HG02973 (cell line): ENCODE measurements at regions not wholly inside any gene's neighbourhood (a gene's known extent, or its start where the extent isn't known, plus 50 kb on each side); places are given as distances from the start of the nearest gene placed in this dataset.
"Not testable (repeated sequence)": the region's sequence is repeated elsewhere in the genome, so short reads cannot be mapped to it uniquely, and the experiment has no call there.

Source experiments
- ATAC-seq: cut with Tn5 transposase; IDR thresholded peaks from one replicate; pipeline ENCODE4 v1.9.1; 2021; ENCODE audit warnings: moderate library complexity; ENCODE audit not compliant: unreplicated experiment

DNA sequence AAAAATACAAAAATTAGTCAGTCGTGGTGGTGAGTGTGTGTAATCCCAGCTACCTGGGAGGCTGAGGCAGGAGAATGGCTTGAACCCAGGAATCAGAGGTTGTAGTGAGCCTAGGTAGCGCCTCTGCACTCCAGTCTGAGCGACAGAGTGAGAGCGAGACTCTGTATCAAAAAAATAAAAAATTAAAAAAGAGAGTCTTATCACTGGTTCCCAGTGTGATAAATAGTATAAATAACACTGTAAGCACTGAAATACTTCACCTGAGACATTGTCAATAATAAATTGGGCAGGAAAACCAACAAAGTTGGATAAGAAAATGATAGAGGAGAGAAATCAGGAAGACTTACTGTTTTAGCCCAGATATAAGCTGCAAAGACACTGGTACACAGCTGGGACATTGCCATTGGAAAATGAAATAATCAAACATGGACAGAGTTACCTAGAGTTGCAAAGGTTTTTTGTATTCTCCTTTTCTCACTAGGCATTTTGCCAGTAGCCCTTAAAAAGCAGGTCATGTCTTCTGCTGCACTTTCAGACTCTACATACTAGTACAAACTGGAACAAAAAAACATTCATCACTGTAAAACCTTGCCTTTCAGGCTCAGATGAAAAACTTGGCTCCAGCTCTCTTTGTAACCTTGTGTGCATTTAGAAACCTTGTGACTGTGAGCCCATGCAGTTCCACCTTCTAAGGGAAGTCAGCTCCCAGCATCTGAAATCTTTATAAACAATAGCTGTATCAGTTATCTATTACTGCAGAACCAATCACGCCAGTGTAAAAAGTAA is 55.0 kb upstream of the PPP1R2C start:
- no peak for ATAC-seq

DNA sequence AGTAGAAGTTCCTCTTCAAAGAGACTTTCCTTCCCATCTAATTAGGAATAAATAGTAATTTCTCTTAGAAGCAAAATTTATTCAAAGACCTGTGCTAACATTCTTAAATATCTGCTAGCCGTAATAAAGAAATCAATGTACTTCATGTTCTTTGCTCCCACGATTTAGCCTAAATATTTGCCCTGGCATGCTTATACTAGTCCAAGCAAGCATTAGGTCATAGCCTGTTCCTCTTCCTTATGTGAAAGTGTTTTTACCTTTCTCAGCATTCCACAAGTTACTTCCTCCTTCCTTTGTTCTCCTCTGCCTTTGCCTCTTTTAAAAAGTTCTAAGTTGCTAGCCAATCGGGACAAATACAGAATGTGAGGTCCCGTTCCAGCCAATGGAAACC is 55.6 kb upstream of the PPP1R2C start:
- ATAC-seq, result not testable (repeated sequence)

DNA sequence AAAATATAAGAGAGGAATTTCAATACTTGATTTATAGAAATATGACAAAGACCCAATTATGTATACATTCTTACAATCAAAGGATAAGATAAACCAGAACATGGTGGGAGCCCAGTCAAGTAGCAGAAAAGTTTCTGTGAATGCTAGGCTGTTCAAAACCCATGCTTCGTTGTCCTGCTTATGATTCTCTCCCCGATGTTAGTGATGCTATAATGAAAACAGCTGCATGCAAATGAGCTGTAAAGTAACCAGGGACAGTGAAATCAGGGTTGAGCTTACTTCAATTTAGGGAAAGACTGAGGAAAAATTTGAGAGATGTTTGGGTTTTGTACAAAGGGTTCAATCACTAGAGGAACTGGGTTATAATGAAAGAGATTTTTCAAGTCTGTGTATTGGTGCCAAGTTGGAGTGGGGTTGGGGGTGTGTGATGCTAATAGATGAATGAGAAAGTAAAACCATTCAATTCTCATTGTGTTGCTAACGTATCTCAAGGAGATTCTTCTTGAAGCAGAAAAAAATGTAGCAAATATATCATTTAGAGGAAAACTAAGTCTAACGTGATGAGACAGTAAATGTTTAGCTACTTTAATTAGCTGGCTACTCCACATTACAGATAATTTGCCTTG is 59.3 kb upstream of the PPP1R2C start:
- ATAC-seq, result no peak

GRCh38 chrX:42837747-42838146 is 59.8 kb upstream of the PPP1R2C start:
- ATAC-seq, result peak; percentile 82

DNA sequence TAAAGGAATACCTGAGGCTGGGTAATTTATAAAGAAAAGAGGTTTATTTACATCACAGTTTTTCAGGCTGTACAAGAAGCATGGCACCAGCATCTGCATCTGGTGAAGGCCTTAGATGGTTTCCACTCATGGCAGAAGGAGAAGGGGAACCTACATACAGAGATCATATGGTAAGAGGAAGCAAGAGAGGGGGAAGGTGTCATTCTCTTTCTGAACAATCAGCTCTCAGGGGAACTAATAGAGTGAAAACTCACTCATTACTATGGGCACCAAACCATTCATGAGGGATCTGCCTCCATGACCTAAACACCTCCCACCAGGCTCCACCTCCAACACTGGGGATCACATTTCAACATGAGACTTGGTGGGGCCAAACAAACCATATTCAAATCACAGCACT is 61.7 kb upstream of the PPP1R2C start:
- no peak for ATAC-seq

GRCh38 chrX:42846741-42847140 is 68.8 kb upstream of the PPP1R2C start:
- ATAC-seq, result no peak

DNA sequence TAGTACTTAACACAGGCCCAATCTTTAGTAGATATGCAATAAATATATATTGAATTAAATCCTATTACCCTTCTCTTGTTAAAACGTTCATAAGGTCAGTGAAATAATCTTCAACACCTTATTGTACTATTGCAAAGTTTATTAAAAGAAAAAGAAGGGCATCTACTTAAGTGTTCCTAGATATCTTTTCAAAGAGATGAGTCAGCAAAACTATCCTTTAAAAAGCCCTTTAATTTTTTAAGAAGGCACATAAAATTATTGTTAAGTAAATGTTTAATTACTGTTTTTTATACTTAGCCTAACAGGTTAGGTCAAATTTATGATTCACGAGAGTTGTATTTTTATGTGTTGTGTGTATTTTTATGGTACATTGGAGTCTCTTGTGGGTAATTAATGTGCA is 77.3 kb upstream of the PPP1R2C start:
- no peak for ATAC-seq

GRCh38 chrX:42857766-42858165 is 79.8 kb upstream of the PPP1R2C start:
- ATAC-seq, result no peak

GRCh38 chrX:42869011-42869410 is 91.0 kb upstream of the PPP1R2C start:
- ATAC-seq, result no peak

DNA sequence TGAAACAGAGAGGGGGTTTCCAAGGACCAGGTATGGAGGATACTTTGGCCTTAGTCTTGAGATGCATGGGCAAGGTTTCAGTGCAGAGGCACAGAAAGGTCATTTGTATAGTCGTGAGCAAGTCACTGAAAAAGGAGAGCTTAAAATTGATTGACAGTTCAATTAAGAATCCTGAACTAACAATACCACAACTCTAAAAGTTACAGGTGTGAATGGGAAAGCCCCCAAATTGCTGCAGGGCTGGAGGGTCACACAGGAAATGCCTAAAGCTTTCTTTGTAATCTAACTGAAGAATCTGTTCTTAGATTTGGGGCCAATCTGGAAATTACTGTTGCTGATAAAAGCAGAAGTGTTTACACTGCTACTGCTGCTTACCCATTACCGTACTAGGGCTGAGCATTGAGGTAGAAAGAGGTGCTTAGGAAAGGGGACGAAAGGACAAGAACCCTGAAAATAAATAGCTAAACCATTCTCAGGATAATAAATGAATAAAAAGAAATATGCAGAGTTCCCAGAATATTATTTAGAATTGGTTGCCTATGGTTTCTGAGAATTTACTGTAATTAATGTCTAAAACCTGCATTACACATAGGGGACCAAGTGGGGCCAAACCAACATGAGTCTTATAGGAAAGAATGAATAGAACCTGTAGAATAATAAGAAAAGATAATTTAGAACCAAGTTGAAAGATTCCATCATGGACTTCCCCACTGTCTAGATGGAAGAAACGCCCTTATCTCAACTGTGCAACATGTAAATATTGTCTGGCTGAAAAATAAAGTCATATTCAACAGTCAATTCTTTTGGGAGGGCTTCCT is 91.9 kb upstream of the PPP1R2C start:
- ATAC-seq, result peak; percentile 92

- ATAC-seq, result no peak
Measured at GRCh38 chrX:42886519-42886918, 108.6 kb upstream of the PPP1R2C start.

GRCh38 chrX:42900947-42901346 is 123.0 kb upstream of the PPP1R2C start:
- no peak for ATAC-seq

GRCh38 chrX:42902513-42902912 is 124.5 kb upstream of the PPP1R2C start:
- ATAC-seq, result no peak

DNA sequence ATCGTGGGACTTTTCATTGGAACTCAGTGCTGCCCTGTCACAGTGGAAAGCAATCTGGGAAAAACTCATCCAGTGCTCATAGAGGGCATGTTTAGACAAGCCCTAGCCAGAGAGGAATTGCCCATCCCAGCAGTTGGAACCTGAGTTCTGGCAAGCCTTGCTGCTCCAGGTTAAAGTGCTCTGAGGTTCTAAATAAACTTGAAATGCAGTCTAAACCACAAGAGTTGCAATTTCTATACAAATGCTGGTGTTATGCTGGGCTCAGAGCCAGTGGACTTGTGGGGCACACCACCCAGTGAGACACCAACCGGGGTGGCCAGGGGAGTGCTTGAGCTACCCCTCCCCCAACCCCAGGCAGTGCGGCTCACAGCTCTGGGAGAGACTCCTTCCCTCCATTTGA is 142.8 kb upstream of the PPP1R2C start:
- ATAC-seq, result no peak

GRCh38 chrX:42930071-42930470 is 152.1 kb upstream of the PPP1R2C start:
- no peak for ATAC-seq

GRCh38 chrX:42930951-42931350 is 153.0 kb upstream of the PPP1R2C start:
- no peak for ATAC-seq

DNA sequence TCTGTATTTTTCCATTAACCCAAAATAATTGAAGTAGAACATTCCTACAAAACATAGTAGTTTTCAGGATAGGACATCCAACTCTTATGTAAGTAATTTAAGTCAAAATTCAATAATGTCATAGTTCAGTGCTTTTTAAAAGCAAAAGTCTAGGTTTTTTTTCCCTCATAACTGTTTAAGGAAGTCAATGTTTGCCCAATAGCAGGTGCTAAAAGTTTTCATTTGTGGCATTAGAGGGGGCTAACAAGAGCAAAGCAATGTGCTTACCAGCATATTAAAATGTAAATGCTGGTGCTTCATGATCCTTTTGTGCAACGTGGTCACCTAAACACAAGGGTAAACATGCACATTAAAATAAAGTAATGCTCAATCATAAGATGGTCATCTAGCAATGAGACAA is 155.2 kb upstream of the PPP1R2C start:
- no peak for ATAC-seq

DNA sequence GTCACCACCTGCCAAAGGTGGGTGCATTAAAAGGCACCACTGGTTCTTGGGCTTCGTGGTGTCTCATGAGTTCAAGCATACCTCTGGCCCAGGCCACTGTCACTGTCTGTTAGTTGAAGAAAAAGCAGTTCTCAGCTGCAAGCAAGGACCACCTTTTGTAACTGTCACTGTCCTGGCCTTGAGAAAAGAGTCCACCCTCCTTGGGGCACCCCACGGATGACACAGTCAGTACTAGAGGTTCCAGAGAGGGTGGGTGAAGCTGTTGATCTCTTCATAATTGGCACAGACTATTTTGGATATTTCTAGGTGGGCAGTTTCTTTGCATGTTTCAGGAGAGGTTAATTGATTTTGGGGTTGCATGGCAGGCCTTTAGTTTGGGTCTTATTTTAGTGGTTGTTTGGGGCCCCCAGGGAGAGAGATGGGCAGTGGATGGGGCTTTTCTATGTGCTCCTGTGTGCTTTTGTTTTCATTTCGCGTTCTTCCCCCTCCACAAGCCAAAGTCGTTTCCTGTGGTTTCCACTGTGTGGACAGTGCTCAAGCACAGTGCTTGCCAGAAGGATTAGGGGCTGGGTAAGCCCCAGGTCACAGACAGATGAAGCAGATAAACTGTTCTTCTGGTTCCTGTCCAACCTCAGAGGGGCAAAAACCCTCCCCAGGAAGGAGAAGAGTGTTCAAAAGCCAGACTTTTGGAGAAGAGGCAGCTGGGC is 156.2 kb upstream of the PPP1R2C start:
- ATAC-seq, result peak; percentile 89

DNA sequence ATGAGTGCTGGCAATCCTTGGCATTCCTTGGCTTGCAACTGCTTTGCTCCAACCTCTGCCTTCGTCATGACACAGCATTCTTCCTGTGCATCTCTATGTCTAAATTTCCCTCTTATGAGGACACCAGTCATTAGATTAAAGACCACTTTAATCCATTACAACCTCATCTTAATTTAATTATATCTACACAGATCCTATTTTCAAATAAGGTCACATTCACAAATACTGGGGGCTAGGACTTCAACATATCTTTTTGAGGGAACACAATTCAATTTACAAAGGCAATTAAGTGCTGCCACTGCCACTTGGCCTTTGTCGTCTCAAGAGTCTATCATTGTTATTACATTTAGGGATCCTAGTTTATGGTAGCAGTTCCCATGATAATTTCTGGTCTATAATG is 163.7 kb upstream of the PPP1R2C start:
- ATAC-seq, result no peak

DNA sequence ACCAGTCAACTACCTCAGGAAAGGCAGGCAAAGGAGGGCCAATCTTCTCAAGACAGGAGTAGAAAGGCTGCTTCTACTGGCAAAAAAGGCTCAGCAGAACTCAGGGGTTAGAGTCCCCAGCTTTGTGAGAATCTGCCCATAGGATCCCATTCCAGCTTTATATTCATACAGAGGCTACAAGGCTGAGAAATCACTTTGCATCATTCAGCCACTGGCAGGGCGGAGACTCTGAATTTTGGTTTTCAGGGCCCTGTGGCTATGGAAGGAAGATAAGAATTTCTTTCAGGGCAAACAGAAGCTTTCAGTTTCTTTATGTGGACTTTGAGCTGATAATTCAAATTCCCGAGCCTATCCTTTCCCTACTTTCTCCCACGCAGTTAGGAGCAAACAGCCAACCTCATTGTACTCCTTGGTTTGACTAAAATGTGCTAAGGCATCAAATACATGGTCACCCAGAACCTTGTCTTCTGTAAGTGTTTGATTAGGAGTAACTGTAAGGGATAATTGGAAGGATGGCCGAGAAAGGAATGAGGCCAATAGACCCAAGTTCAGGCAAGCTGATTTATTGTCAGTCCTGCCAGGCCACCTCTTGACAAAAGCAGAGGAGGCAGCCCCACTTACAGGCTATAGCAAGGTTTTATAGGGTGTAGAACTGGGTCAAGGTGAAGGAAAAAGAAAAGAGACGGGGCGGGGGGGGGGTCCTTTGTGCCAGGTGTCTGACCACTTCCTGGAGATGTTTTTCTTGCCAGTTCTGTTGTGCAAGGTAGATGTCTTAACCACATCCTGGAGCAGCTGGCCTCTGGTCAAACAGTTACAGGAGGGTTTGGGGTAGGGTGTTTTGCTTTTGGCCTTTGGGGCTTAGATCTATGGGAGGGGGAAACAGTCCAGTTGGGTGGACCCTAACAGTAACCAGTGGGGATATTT is 165.3 kb upstream of the PPP1R2C start:
- peak; percentile 78 for ATAC-seq
